T-helper 2 cell (primary cell): ENCODE measurements at regions not wholly inside any gene's neighbourhood (a gene's known extent, or its start where the extent isn't known, plus 50 kb on each side); places are given as distances from the start of the nearest gene placed in this dataset.
A peak's percentile ranks its signal among the peaks of the same experiment; 100 is the strongest.
"Not testable (repeated sequence)": the region's sequence is repeated elsewhere in the genome, so short reads cannot be mapped to it uniquely, and the experiment has no call there.

ENCODE experiments used
- DNase-seq, 5 experiments: peaks; one replicate each; pipeline versions ENCODE4 v3.0.0 to v3.0.0-alpha.2; 2012 to 2022

DNA sequence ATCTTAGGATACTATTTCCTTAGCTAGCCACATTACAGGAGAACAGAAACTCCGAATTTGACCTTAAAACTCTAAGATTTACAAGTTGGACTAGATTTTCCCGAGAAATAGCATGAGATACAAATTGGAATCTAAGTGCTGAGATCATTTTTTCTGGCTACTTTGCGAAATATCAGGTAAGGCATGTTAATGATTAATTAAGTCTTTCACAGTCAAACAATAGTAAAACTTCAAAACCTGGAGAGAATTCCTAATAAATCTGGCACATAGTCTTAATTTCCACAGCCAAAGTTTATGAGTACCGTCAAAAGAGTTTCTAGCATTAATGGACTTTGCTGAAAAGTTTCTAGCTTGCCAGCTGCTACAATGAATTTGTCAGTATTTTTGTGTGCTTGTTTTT, 379.5 kb upstream of the TOM1L1 start:
- DNase-seq: no peak

DNA sequence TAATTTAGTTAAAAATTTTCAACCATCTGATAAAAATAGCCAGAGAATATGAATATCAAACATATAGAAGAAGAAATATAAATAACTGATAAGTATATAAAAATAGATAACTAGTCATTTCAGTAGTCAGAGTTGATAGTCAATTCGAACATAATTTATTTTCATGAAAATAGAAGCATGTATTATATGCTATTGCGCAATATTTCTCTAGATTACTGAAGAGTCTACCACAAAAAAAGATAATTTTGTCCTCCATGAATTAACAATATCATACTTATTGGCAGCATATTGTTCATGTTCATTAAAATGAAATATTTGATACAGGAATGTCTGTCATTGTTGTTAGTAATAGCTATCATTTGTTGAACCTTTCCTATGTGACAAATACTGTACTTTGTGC, 376.2 kb upstream of the TOM1L1 start:
- DNase-seq: no peak

DNA sequence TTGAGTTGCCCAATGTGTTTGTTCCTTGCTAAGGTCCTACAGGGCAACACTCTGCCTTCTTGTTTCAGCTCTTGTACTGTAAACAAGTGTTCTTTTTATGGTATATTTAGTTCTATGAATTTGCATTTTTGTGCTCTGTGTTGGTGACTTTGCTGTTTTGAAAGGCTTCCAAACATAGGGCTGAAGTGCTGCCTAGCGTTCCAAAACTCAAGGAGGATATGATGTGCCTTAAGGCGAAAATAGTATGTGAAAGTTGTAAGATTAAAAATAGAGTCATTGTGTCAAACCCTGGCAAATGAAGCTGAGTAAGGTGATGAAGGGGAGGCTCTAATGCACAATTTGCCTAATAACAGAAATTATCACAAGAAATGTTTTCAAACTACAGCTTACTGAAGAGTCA, 372.7 kb upstream of the TOM1L1 start:
- DNase-seq: no peak

DNA sequence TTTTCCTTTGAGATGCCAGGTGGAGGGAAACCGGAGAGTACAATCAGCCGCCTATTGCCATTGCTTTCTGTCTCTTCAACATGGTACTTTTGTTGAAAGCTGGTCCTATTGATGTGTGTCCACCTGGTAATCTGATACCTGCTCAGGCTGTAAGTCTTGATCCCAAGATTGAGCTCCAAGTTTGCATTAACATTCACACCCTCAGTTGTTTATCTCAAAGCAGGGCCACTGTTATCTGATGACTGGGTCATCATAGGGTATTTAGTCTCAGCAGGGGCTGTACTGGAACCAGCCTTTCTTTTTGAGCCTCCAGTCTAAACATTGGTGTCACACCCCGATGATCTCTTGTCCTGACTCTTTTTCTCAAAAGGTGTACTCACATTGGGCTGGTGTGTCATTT, 370.3 kb upstream of the TOM1L1 start:
- DNase-seq: no peak

DNA sequence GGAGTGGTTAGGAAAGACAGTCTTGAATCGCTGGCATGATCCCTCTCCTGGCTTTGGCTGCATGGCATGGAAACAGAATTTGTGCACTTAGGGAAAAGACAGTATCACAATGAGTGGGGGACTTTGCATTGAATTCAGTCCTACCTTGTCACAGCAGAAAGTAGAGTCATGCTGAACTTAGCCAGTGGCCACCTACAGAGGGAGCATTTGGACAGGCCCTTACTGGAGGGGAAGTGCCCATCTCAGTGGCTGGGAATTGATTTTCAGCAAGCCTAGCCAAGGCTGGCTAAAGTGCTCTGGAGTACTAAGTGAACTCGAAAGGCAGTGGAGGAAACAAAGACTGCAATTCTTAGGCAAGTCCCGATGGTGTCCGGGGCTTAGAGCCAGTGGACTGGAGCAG, 364.3 kb upstream of the TOM1L1 start:
- no peak for DNase-seq

DNA sequence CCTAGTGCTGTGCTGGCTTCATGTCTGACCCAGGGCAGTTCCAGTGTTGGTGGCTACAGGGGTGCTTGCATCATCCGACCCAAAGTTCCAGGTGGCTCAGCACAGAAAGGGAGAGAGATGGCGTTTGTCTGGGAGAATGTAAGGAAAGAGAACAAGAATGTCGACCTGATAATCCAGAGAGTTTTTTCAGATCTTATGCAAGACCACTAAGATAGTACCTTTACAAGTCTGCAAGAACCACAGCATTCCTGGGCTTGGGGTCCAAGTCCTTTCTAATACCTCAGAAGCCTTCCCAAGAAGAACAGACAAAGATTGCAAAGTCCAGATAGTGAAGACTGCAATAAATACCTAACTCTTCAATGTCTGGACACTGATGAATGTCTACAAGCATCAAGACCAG, 363.0 kb upstream of the TOM1L1 start:
- DNase-seq: no peak

DNA sequence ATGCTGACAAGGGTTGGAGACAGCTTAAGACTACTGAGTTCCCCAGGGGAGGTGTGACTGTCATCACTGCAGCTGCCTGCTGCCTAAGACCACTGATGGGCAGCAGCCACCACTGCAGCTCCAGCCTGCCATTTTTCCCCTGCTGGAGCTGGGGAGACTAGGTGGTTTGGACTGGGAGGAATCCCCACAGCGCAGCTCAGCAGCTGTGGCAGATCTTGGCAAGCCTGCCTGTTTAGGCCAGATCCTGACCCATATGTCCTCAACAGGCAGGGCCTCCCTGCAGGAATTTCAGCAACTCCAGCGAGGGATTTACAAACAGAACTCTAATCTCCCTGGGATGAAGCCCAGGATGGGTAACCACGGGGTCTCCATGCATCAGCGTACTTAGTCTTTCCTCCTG, 356.4 kb upstream of the TOM1L1 start:
- DNase-seq: no peak

DNA sequence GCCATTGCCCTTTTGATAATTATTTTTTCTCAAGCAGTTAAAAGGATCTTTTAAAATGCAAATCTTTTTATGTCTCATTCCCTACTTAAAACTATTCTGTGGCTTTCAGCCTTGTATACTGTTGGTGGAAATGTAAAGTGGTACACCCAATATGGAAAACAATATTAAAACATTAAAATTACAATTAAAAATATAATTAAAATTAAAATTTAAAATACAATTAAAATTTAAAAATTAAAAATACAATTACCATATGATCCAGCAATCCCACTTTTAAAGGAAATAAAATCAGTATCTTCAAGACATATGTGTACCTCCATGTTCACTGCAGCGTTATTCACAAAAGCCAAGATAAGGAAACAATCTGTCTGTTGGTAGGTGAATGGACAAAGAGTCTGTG, 340.8 kb upstream of the TOM1L1 start:
- no peak for DNase-seq

DNA sequence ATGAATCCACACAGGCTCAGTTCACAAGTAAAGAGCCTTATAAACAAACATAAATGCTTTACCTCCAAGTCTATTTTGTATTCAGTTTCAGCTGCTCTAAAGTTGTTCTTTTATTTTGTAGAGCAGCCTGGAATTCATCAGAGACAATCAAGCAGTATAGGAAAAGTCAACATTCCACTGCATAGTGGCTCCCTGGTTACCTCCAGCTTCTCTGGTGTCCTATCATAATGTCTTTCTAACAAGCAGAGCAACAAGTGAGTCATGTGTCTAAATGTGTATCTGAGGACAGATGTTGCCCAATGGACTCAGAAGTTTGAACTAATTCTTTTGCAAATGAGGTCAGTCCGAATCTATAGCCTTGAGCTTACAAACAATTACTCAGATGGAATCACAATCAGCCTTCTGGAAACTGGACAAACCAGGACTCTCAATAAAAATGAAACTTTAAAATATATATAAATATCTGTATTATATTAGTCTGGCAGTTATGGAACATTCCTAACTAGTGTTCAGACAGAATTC, 292.0 kb upstream of the TOM1L1 start:
- no peak for DNase-seq

DNA sequence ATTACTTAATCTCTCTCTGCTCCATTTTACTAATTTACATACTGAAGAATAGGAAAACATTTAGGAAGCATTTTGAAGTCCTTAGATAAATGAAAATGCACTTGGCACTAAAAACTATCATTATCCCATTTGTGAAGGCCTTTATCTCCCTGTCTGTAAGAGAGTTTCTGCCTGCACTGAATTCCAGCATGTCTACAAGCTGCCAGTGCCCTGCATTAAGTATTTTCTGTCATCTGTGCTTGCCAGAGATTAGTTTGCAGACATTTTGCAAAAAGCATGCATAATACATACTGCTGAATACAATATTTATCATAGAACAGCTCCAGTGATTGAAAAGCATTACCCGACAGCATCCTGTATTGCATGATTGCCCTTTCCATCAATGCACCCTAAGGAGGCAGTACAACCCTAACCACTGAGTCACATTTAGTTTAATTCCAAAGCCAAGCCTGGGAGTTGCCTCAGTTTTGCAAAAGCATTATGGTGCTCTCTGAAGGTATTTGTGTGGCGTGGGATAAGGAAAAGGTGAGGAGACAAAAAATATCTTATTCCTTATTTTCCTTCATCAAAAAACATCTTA, 280.2 kb upstream of the TOM1L1 start:
- no peak for DNase-seq

DNA sequence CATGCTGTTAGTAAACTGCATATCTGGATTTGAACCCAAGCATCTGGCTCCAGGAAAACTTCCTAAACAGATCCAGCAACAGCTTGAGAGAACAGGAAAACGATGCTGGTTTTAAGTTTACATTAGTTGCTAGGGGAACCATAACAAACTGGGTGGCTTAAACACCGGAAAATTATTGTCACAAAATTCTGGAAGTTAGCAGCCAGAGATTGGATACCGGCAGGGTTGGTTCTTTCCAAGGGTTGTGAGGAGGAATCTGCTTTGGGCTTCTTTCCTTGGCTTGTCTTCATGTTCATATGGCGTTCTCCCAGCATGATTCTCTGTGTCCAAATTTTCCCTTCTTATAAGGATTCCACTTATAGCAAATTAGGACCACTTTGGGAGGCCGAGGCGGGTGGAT, 276.9 kb upstream of the TOM1L1 start:
- no peak for DNase-seq

DNA sequence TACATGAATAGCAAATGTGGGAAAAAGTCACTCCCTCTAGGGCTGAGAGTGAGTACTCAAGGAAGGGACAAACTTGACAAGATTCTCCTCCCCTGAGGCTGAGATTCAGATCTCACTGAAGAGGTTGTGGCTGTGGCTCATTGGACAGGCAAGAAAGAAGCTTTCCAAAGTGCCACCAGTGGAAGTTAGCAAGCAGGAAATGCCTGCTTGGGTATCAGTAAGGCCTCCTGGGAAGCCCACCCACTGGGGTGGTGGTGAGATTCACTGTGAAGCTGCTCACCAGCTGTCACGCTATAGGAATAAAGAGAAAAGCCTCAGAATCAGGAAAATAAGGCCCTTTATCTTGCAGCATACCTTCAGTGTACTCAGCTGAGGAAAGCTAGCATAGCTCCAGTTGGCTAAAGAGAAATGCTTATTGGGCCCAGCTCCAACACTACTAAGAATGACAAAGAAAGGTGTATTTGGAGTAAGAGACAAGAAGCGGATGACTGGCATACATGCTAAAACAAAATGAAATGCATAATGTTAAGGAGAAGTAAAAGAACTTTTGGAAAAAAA, 274.4 kb upstream of the TOM1L1 start:
- DNase-seq: no peak

DNA sequence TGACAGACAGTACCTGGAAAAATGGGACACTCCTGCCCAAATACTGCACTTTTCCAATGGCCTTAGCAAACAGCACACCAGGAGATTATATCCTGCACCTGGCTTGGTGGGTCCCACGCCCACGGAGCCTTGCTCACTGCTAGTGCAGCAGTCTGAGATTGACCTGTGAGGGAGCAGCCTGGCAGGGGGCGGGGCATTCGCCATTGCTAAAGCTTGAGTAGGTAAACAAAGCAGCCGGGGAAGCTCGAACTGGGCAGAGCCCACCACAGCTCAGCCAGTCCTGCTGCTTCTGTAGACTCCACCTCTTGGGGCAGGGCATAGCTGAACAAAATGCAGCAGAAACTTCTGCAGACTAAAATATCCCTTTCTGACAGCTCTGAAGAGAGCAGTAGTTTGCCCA, 261.2 kb upstream of the TOM1L1 start:
- DNase-seq: not testable (repeated sequence)

DNA sequence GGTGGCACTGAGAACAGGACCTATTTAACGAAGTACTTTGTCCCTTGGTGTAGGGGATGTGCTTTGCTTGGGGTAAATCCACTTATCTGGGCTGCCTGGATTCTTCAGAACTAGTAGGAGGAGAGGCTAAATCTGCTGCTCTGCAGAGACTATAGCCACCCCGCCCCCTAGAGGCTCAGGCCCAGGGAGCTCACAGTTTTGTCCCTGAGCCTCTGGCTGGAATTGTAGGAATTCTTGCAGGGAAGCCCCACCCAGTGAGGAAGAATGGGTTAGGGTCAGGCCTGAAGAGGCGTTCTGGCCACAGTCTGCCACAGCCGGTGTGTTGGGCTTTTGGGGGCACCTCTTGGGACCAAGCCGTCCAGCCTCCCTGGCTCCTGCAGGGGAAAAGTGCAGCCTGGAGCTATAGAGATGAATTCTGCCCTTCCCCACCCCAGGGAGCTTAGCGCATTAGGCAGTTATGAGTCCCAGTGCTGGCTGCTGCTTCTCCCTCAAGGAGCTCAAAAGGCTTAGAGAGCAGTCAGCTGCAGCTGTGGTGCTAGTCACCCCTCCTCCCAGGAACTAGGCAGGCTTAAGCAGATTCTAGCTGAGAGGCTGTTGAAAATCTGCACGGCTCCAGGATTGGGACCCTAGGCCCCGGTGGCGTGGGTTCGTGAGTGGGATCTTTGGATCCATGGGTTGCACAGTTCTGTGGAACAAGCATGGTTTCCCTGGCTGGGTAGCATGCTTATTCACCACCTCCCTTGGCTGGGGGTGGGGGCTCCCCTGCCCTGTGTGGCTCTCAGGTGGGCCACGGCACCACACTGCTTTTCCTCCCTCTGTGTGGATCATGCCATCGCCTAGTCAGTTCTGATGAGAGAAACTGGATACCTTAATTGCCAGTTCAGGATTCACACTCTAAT, 237.4 kb upstream of the TOM1L1 start:
- no peak for DNase-seq

DNA sequence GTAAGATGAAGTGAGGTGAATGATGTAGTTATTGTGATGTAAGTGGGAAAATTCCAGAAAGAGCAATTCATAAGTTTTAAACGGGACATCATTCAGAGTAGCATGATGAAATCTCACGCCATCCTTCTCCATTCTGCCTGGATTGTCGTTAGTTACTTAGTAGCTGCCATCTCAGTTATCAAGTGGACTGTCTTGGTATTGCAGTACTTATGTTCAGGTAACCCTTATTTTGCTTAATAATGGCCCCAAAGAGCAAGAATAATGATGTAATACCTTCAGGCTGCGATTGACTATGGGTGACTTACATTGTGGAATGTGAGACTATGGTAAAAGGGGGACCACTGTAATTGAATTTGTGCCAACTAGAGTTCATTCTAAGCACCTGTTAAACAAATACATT, 234.1 kb upstream of the TOM1L1 start:
- no peak for DNase-seq

DNA sequence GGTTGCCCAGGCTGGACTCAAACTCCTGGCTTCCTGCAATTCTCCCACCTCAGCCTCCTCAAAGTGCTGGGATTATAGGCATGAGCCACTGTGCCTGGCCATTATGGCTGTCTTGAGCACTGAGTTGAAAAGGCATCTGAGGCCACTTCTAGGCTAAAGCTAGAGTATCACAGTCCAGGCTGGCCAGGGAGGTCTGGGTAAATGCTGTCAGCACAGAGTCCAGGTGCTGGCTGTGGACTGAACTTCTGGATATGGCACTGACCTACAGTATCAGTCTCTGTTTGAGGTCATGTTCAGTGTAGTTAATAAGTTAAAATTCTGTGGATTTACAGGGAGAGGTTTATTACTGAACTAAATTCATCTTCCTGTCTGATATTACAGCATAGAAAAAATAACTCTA, 222.5 kb upstream of the TOM1L1 start:
- DNase-seq: no peak

DNA sequence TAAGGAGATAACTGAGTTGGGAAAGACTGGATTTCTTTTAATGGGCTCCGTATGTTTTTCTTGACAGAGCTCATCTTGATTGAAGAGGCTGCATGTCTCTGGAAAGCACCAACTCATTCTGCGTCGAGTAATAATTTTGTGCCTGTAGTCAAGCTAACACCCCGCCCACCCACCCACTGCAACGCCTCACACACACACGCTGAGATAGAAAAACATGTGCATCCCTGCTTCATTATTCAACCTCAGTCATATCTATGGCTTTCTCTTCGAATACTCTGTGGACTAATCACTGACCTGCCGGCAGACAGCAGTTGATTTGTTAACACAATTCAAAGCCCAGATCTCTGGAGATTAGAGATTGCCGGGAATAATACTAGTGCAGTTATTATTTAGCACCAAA, 220.2 kb upstream of the TOM1L1 start:
- no peak for DNase-seq

DNA sequence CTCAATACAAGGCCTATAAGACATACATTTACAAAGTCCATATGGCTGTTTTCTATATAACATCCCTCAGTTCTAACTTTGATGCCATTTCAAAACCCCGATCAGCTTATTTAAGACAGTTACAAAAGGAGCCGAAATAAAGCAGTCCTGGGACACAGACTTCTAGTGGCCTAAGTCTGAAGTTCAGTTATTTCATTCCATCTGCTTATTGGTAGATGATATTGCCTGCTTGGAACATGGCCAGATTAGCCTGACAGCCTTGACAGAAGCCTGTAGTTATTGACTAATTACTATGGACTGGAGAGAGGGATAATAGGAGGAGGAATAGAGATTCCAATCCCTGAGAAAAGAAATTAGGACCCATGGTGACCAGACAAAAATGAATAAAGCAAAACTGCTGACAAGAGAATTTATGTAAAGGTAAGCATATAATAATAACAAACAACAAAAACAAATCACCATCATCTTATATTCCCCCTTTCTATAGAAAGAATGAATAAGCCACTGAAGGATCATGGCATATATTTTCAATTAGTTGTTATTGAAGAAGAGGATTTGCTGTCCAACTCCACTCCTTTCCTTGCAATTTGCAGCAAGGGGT, 206.3 kb upstream of the TOM1L1 start:
- DNase-seq: no peak

DNA sequence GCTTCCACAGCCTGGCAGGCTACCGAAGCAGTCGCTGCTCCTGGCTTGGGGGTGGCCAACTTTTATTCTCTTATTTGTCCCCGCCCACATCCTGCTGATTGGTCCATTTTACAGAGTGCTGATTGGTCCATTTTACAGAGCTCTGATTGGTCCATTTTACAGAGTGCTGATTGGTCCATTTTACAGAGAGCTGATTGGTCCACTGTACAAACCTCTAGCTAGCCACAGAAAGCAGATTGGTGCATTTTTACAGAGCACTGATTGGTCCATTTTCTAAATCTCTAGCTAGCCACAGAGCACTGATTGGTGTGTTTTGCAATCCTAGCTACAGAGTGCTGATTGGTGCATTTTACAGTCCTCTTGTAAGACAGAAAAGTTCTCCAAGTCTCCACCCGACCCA, 187.9 kb upstream of the TOM1L1 start:
- DNase-seq: not testable (repeated sequence)

DNA sequence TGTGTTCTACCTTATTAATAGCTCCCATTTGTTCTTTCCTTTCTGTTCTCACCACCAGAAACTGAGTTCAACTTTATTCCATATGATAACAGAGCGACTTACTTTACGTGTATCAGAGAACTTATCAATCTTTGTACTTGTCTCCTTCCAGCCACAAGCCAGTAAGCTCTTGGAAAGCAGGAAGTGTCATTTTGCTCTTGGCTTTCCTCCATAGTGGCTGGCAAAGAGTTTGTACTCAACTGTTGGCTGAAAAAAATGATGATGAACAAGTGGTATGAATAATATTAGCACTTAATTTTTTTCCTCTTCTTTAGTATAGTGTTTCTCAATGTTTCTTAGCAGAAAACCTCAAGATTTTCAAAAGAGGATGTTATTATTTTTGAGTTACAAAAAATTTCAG, 182.4 kb upstream of the TOM1L1 start:
- no peak for DNase-seq

DNA sequence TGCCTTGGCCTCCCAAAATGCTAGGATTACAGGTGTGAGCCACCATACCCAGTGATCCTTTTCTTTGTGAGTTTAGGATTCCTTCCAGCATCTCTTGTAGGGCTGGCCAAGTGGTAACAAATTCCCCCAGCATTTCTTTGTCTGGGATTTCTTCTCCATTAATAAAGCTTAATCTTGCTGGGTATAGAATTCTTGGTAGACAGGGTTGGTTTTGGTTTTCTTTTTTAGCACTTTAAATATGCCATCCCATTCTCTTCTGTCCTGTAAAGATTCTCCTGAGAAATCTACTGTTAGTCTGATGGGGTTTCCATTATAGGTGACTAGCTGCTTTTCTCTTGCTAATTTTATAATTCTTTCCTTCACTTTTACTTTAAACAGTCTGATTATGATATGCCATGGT, 173.0 kb upstream of the TOM1L1 start:
- DNase-seq: no peak

DNA sequence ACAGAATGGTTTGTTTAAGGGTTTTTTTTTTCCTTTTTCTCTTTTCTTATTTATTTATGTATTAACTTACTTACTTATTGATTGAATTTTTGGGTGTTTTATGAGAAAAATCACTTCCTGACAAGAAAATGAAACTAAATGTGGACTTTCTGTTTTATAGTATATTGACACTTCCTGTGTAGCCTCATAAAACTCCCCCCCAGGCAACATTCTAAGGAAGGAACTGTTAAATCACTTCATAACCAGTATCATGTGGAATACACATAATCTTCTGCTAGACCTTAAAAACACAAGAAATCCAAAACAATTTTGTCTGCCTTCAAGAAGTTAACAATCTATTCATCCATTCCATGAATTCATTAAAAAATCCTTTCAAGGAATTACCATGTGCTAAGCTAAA, 164.1 kb upstream of the TOM1L1 start:
- peak in 1 of 5 experiments; percentile 2 for DNase-seq

DNA sequence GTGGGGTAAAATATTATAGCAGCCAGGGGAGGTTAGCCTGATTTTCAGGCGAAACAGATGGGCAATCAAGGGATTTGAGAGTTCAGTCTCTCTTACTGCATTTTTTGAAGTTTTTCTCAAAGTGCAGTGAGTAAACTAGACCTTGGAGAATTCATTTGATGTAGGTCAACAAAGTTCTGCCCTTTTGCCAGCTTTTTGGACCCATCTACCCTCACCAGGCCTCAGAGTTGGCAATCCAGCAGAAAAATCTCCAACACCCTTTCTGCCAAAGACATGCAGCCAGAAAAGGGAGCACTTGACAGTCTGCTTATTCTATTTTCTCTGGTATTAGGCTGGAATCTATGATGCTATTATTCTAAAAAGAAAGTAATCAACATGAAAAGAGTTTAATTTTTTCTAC, 162.2 kb upstream of the TOM1L1 start:
- no peak for DNase-seq

DNA sequence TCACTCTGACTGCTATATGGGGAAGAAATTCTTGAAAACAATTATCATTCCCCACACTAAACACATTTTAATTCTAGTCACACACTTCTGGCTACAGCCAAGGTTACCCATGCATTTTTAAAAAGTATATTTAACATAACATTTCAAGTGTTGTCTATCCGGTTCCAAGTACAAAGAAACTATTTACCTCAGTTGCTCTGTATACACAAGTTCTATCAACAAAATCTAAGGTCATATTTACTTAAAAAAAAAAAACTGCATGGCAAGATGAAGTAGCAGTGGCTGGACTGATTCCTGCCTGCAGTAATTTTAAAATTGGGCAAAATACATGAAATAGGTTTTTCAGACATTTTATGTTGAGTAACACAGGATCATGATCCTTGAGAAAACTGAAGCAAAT, 155.9 kb upstream of the TOM1L1 start:
- DNase-seq: no peak
